Gastrocnemius medialis (tissue), 4 donors: ENCODE measurements at regions not wholly inside any gene's neighbourhood (a gene's known extent, or its start where the extent isn't known, plus 50 kb on each side); places are given as distances from the start of the nearest gene placed in this dataset.

ENCODE experiments used
- POLR2A ChIP-seq, 2 donors: fragments of 450-650 bp; IDR thresholded peaks; one replicate each; pipeline ENCODE4 v1.6.1; 2017; ENCODE audit warnings: antibody characterized with exemption in 2 of 2, mild to moderate bottlenecking in 2 of 2, moderate library complexity in 2 of 2
- TF ChIP-seq, protein P1 (sequence below), 5 experiments: fragments of 450-650 bp in 3 of 5; fragments of 200-600 bp in 2 of 5; sonication (generic) in 2 of 5; IDR thresholded peaks in 4 of 5; conservative IDR thresholded peaks in 1 of 5; 1 replicate in 4 of 5; 2 replicates in 1 of 5; pipeline ENCODE4 v1.5.1; 2016 to 2019; ENCODE audit warnings: antibody characterized with exemption in 5 of 5, mild to moderate bottlenecking in 3 of 5, moderate library complexity in 3 of 5

DNA sequence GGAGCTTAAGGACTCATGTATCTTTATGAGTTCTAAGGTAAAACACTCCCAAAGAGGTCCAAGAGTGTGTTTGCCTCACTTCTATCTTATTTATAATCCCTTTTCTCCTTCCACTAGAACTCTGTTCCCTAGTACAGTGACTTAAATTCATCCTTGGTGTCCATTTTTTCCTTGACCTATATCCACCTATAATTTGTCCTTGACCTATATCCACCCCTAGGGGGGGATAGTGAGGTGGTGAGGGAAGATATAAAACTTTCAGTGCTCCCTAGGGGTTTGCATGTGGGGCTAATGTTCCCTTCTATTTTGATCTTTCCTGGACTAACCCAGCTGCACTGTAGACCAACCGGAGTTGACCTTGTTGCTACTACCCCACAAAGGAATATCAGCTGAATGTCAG is 83.5 kb upstream of the GNAQ start:
- TF ChIP-seq, protein P1, sequence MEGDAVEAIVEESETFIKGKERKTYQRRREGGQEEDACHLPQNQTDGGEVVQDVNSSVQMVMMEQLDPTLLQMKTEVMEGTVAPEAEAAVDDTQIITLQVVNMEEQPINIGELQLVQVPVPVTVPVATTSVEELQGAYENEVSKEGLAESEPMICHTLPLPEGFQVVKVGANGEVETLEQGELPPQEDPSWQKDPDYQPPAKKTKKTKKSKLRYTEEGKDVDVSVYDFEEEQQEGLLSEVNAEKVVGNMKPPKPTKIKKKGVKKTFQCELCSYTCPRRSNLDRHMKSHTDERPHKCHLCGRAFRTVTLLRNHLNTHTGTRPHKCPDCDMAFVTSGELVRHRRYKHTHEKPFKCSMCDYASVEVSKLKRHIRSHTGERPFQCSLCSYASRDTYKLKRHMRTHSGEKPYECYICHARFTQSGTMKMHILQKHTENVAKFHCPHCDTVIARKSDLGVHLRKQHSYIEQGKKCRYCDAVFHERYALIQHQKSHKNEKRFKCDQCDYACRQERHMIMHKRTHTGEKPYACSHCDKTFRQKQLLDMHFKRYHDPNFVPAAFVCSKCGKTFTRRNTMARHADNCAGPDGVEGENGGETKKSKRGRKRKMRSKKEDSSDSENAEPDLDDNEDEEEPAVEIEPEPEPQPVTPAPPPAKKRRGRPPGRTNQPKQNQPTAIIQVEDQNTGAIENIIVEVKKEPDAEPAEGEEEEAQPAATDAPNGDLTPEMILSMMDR (IDR thresholded peaks at IDR 0.05 in 4 of 5, conservative IDR thresholded peaks at IDR 0.05 in 1 of 5): no peak
- TF ChIP-seq POLR2A (IDR thresholded peaks at IDR 0.05): no peak
